Heart left ventricle (tissue), 16 donors: ENCODE measurements at regions not wholly inside any gene's neighbourhood (a gene's known extent, or its start where the extent isn't known, plus 50 kb on each side); places are given as distances from the start of the nearest gene placed in this dataset.

ENCODE experiments used
- ATAC-seq, 4 donors: fragments of 200-7000 bp; cut with Tn5 transposase; one replicate each; pipeline ENCODE4 v1.9.1; 2020 to 2022; ENCODE audit warnings: moderate library complexity in 4 of 4, mild to moderate bottlenecking in 3 of 4, moderate number of reproducible peaks in 1 of 4
- DNase-seq, 5 donors: peaks; one replicate each; pipeline ENCODE4 v3.0.0-alpha.2; 2020
- H3K27ac ChIP-seq, 12 donors: fragments of 200-600 bp; sonication (generic) in 4 of 12; one replicate each; pipeline versions ENCODE4 v1.5.0 to v1.8.0; 2016 to 2022; ENCODE audit warnings: mild to moderate bottlenecking in 2 of 12
- H3K27me3 ChIP-seq, 9 donors: fragments of 200-600 bp; sonication (generic) in 2 of 9; one replicate each; pipeline versions ENCODE4 v1.5.1 to v1.8.0; 2016 to 2022; ENCODE audit warnings: mild to moderate bottlenecking in 3 of 9
- H3K36me3 ChIP-seq, 9 donors: fragments of 200-600 bp; sonication (generic) in 2 of 9; one replicate each; pipeline versions ENCODE4 v1.5.0 to v1.8.0; 2018 to 2022; ENCODE audit warnings: mild to moderate bottlenecking in 2 of 9
- H3K4me1 ChIP-seq, 12 donors: fragments of 200-600 bp; sonication (generic) in 4 of 12; one replicate each; pipeline versions ENCODE4 v1.5.0 to v1.8.0; 2016 to 2022; ENCODE audit warnings: mild to moderate bottlenecking in 3 of 12
- H3K4me3 ChIP-seq, 12 donors: fragments of 200-600 bp; sonication (generic) in 4 of 12; one replicate each; pipeline versions ENCODE4 v1.5.0 to v1.8.0; 2017 to 2022; ENCODE audit warnings: mild to moderate bottlenecking in 9 of 12, moderate library complexity in 4 of 12
- H3K9me3 ChIP-seq, 12 donors: fragments of 200-600 bp; sonication (generic) in 4 of 12; one replicate each; pipeline versions ENCODE4 v1.5.0 to v1.8.0; 2016 to 2022; ENCODE audit warnings: mild to moderate bottlenecking in 1 of 12
- CTCF ChIP-seq, 12 donors: fragments of 200-600 bp; sonication (generic) in 4 of 12; IDR thresholded peaks; one replicate each; pipeline versions ENCODE4 v1.5.0 to v1.8.0; 2018 to 2022; ENCODE audit warnings: antibody characterized with exemption in 12 of 12, mild to moderate bottlenecking in 5 of 12
- POLR2A ChIP-seq, 2 donors: fragments of 450-650 bp; IDR thresholded peaks; one replicate each; pipeline ENCODE4 v1.6.1; 2017; ENCODE audit warnings: antibody characterized with exemption in 2 of 2, mild to moderate bottlenecking in 2 of 2, moderate library complexity in 2 of 2
- WGBS, 4 donors: extraction: QIAGEN DNeasy Blood & Tissue Kit in 2 of 4; methylation state at CpG; one replicate each; pipeline versions ENCODE4 v1.1.5 to v1.1.7; 2013 to 2018; 5-methylcytosine and 5-hydroxymethylcytosine counted together
- intact Hi-C, 10 donors: fragments of 100-400 bp; cut with DNase I; formaldehyde crosslinking; loops; one replicate each; pipeline versions ENCODE4 v1.11.1 to v1.14.2; 2022
- donor health status: ischemic (EF 13 %, LVEDD 7.1; RV severe dilation, severe dysfunction).
- donor health status: healthy with polysubstance abuse.
- donor health status: DM: no; HTN: yes; CAD: no.
- donor health status: DM: no; HTN: no; CAD: no.
- donor health status: ischemic (EF 25% LVEDD 6.9; RV normal size, moderate dysfunction).
- donor health status: ischemic (EF 25% LVEDD 5.7; RV mildly dilated, moderate dysfunction).
- donor health status: healthy.
- donor health status: DM: yes; HTN: yes; CAD: no.
- donor health status: ischemic (EF 35%, LVEDD 5.7; RV mildly dilated, moderate dysfunction).
- donor health status: nonischemic (EF 11% LVEDD 7.7; RV severe dilation, severe dysfunction).
- donor health status: DM: yes; HTN: yes; CAD: no.
- donor health status: PGD.
- donor health status: ischemic (EF 29% LVEDD 5.4; RV normal size, mild dysfunction).
- donor health status: nonischemic (EF 23%, LVEDD 6.1; RV moderate dilation, normal function).

DNA sequence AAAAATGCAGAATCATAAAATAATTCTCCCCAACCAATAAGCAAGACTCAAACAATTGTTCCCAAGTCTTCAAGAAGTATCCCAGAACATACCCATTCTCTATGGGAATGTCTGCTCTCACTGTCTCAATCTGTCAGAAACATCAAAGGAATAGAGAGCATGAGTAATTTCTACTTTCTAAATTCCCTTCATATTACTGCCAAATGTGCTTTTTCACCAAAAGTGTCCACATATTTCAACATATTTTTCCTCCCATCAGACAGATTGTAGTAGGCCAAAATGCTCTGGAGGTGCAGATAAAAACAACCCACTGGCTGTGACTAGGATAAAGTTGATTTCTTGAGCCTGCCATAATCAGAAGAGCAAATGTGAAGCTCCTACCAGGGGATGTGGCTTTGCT is 692.0 kb upstream of the FAM241A start:
- no peak for DNase-seq
- Histone ChIP-seq H3K4me3 (no peak overlapping the region), H3K27me3 (no peaks in the 10 kb centered on the region), H3K36me3 (no peaks in the 10 kb centered on the region), H3K4me1 (no peaks in the 10 kb centered on the region), H3K9me3 (no peaks in the 10 kb centered on the region), H3K27ac (no peak overlapping the region)
- ATAC-seq = no peak
- TF ChIP-seq CTCF (IDR thresholded peaks at IDR 0.05) (no peak), POLR2A (IDR thresholded peaks at IDR 0.05) (no peak)
- intact Hi-C loops = no loop called here

GRCh38 chr4:111454961-111455360 is 690.3 kb upstream of the FAM241A start:
- no peaks in the 10 kb centered on the region for H3K27me3 ChIP-seq
- H3K4me1 ChIP-seq = no peaks in the 10 kb centered on the region
- no peaks in the 10 kb centered on the region for H3K36me3 ChIP-seq
- WGBS, 4 donors = 50 to 54% (median 52%) methylated on average over 4 of the region's 4 CpGs
- H3K9me3 ChIP-seq = no peaks in the 10 kb centered on the region
- DNase-seq = no peak
- TF ChIP-seq CTCF (IDR thresholded peaks at IDR 0.05) (no peak), POLR2A (IDR thresholded peaks at IDR 0.05) (no peak)
- intact Hi-C loops = no loop called here
- H3K4me3 ChIP-seq = no peak overlapping the region
- ATAC-seq = no peak
- no peak overlapping the region for H3K27ac ChIP-seq

- intact Hi-C loops = loop anchor here in 1 of 10 donors (10.0 kb wide), 1 partner anchor 180 kb away; no protein-coding TSS in a partner anchor
- WGBS, 4 donors = 47 to 58% (median 54%) methylated on average over 8 of the region's 8 CpGs
- no peak for TF ChIP-seq POLR2A (IDR thresholded peaks at IDR 0.05)
- TF ChIP-seq CTCF (IDR thresholded peaks at IDR 0.05) = no peak
- Histone ChIP-seq H3K4me1 (no peaks in the 10 kb centered on the region), H3K9me3 (peaks cover 0 to 20% (median 1%) of the 10 kb centered on the region in 12 donors), H3K27me3 (no peaks in the 10 kb centered on the region), H3K36me3 (no peaks in the 10 kb centered on the region), H3K4me3 (no peak overlapping the region), H3K27ac (no peak overlapping the region)
- no peak for DNase-seq
- no peak for ATAC-seq
Measured at GRCh38 chr4:111464251-111465045, 680.8 kb upstream of the FAM241A start.

DNA sequence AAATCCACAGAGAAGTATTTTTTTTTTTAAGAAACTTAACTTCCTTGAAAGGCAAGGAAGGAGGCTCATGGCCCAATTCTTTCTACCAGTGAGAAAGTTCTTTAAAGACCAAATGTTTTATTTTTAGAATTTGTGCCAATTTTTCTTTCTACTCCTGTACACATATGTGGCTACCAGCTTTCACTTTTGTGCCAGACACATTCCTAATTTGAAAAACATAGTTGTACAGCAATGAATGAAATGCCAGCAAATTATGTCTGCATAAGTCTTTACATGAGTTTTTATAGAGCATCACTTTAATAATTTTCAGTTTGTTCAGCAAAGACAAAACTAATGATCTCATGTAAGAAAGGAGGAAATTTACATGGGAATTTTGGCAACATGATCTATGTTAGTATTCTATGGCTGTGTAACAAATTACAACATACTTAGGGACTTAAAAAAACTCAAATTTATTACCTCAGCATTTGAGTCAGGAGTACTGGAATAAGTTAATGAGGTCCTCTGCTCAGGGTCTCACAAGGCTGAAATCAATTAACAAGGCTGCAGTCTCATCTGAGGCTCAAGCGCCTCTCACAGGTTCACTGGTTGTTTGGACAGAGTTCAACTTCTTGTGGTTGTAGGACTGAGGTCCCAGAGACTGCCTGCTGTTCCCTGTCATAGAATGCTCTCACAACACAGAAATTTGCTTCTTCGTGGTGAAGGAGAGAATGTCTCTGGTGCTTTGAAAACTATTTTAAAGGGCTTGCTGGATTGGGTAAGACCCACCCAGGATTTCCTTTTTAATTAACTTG is 678.2 kb upstream of the FAM241A start:
- Histone ChIP-seq H3K4me1 (no peaks in the 10 kb centered on the region), H3K27ac (no peak overlapping the region), H3K4me3 (no peak overlapping the region), H3K36me3 (no peaks in the 10 kb centered on the region), H3K9me3 (peaks cover 0 to 21% (median 1%) of the 10 kb centered on the region in 12 donors), H3K27me3 (no peaks in the 10 kb centered on the region)
- DNase-seq (no peak), ATAC-seq (no peak)
- TF ChIP-seq CTCF (IDR thresholded peaks at IDR 0.05) = no peak
- TF ChIP-seq POLR2A (IDR thresholded peaks at IDR 0.05) = no peak
- intact Hi-C loops = loop anchor here in 1 of 10 donors (10.0 kb wide), 1 partner anchor 182 kb away; no protein-coding TSS in a partner anchor
- 59 to 76% (median 66%) methylated on average over 2 of the region's 2 CpGs for WGBS, 4 donors
